Osteoblast (primary cell): ENCODE measurements at regions not wholly inside any gene's neighbourhood (a gene's known extent, or its start where the extent isn't known, plus 50 kb on each side); places are given as distances from the start of the nearest gene placed in this dataset.

ENCODE experiments used
- DNase-seq: peaks from one replicate; pipeline ENCODE4 v3.0.0; 2011; ENCODE audit warnings: low spot score, mixed read lengths; ENCODE audit not compliant: insufficient read length; ENCODE audit errors: missing footprints
- H2AFZ ChIP-seq: 2 replicates; pipeline ENCODE4 v1.6.0; 2011; ENCODE audit warnings: mild to moderate bottlenecking, low read length
- H3K27ac ChIP-seq: 2 replicates; pipeline ENCODE4 v1.5.1; 2011; ENCODE audit warnings: mild to moderate bottlenecking, low read depth, low read length, moderate library complexity
- H3K27me3 ChIP-seq: 2 replicates; pipeline ENCODE4 v1.6.0; 2012; ENCODE audit warnings: mild to moderate bottlenecking, control low read depth, inconsistent platforms, low read length, moderate library complexity; ENCODE audit not compliant: insufficient read depth
- H3K36me3 ChIP-seq: 2 replicates; pipeline ENCODE4 v1.5.1; 2011; ENCODE audit warnings: mild to moderate bottlenecking, low read length, control low read depth, moderate library complexity; ENCODE audit not compliant: insufficient read depth
- H3K4me1 ChIP-seq: 2 replicates; pipeline ENCODE4 v1.5.1; 2011; ENCODE audit warnings: mild to moderate bottlenecking, low read length, control low read depth, moderate library complexity; ENCODE audit not compliant: insufficient read depth
- H3K4me2 ChIP-seq: 2 replicates; pipeline ENCODE4 v1.6.0; 2011; ENCODE audit warnings: mild to moderate bottlenecking, low read length; ENCODE audit not compliant: insufficient read depth
- H3K4me3 ChIP-seq: fragments of 200-600 bp; sonication (generic); 3 replicates; pipeline ENCODE4 v1.5.1; 2012; ENCODE audit warnings: mild to moderate bottlenecking, low read length, inconsistent platforms; ENCODE audit not compliant: insufficient read depth
- H3K79me2 ChIP-seq: 2 replicates; pipeline ENCODE4 v1.6.0; 2012; ENCODE audit warnings: mild to moderate bottlenecking, low read length, control low read depth, inconsistent platforms; ENCODE audit not compliant: insufficient read depth
- H3K9me3 ChIP-seq: 2 replicates; pipeline ENCODE4 v1.5.1; 2011; ENCODE audit warnings: low read depth, low read length, control low read depth
- H4K20me1 ChIP-seq: 2 replicates; pipeline ENCODE4 v1.6.0; 2012; ENCODE audit warnings: mild to moderate bottlenecking, low read length, control low read depth; ENCODE audit not compliant: insufficient read depth
- CTCF ChIP-seq: IDR thresholded peaks from 2 replicates; pipeline ENCODE4 v1.5.1; 2011; ENCODE audit warnings: mild to moderate bottlenecking, low read depth, low read length, moderate library complexity; ENCODE audit errors: extremely low read depth

- TF ChIP-seq CTCF, result no peak
- no peak overlapping the region for H3K4me3 ChIP-seq
- H3K36me3 ChIP-seq, result no peaks in the 10 kb centered on the region
- H3K9me3 ChIP-seq, result no peaks in the 10 kb centered on the region
- H4K20me1 ChIP-seq, result no peaks in the 10 kb centered on the region
- H3K4me2 ChIP-seq, result no peak overlapping the region
- no peak overlapping the region for H3K27ac ChIP-seq
- no peak for DNase-seq
- H3K79me2 ChIP-seq, result no peaks in the 10 kb centered on the region
- H3K4me1 ChIP-seq, result no peaks in the 10 kb centered on the region
- H2AFZ ChIP-seq, result no peak overlapping the region
- no peaks in the 10 kb centered on the region for H3K27me3 ChIP-seq
Measured at GRCh38 chr6:119844387-119844786, 494.8 kb upstream of the MAN1A1 start.

DNA sequence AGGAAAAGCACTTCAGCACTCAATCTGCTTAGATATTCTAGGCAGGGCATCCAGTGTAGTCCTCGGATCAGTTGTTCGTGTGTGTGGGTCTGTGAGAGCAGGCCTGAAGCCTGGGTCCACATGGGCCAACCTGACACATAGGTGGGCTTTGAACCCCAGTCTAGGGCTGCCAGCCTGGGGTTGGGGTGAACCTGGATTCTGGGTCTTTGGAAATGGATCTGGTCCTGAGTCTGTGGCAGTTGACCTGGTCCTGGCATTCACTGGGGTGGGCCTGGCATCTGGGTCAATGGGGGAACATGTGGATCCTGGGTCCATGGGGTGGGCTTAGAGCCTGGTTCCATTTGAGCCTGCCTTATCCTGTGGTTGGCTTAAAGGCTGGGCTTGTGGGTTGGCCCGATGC is 492.6 kb upstream of the MAN1A1 start:
- H3K4me2 ChIP-seq, result no peak overlapping the region
- no peaks in the 10 kb centered on the region for H4K20me1 ChIP-seq
- H3K9me3 ChIP-seq, result no peaks in the 10 kb centered on the region
- no peak for TF ChIP-seq CTCF
- no peak for DNase-seq
- no peaks in the 10 kb centered on the region for H3K36me3 ChIP-seq
- H3K4me3 ChIP-seq, result no peak overlapping the region
- H3K27me3 ChIP-seq, result no peaks in the 10 kb centered on the region
- H3K27ac ChIP-seq, result no peak overlapping the region
- H3K4me1 ChIP-seq, result no peaks in the 10 kb centered on the region
- H2AFZ ChIP-seq, result no peak overlapping the region
- no peaks in the 10 kb centered on the region for H3K79me2 ChIP-seq

DNA sequence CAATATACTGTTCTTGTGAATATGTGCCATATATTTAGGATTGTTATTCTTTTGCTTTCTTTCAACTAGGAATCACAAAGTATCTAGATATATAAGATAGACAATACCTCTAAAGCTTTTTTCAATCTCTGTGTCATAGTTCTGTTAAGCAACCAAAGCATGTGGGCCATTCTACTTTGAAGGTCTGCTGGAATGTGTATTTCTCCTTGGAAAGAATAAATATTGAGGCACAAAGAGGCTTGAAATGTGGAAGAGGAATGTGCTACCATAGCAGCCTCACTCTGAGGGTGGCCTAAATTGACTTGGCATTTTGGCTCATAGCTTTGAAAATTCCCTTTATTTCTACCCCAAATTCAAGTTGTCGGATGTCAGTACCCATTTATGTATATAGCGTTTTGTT is 488.5 kb upstream of the MAN1A1 start:
- no peak for DNase-seq
- Histone ChIP-seq H3K4me3 (no peak overlapping the region), H2AFZ (no peak overlapping the region), H3K4me1 (no peaks in the 10 kb centered on the region), H3K9me3 (no peaks in the 10 kb centered on the region), H3K36me3 (no peaks in the 10 kb centered on the region), H3K79me2 (no peaks in the 10 kb centered on the region), H3K27me3 (no peaks in the 10 kb centered on the region), H4K20me1 (no peaks in the 10 kb centered on the region), H3K27ac (no peak overlapping the region), H3K4me2 (no peak overlapping the region)
- no peak for TF ChIP-seq CTCF

DNA sequence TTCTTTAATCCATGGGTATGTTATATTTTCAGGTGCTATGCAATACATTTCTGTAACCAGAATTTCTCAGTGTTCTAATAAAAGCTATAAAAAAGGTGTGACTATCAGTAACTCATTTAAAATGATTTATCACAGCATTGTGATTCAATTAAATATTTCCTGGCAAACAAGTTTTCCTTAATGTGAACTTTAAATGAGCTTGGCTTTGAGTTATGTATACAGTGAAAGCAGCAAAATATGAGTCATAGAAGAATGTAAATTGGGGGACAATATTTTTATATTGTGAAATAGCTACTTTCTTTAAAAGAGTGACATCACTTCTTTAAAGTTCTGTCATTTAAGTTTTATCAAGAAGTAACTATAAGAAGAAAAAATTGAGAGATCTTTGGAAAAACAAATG is 484.9 kb upstream of the MAN1A1 start:
- no peak overlapping the region for H3K4me3 ChIP-seq
- no peak overlapping the region for H2AFZ ChIP-seq
- no peaks in the 10 kb centered on the region for H3K36me3 ChIP-seq
- no peaks in the 10 kb centered on the region for H4K20me1 ChIP-seq
- no peaks in the 10 kb centered on the region for H3K79me2 ChIP-seq
- H3K27me3 ChIP-seq, result no peaks in the 10 kb centered on the region
- no peaks in the 10 kb centered on the region for H3K9me3 ChIP-seq
- no peaks in the 10 kb centered on the region for H3K4me1 ChIP-seq
- no peak overlapping the region for H3K27ac ChIP-seq
- no peak for TF ChIP-seq CTCF
- no peak for DNase-seq
- H3K4me2 ChIP-seq, result no peak overlapping the region
